PC-9 (cell line): ENCODE measurements at regions not wholly inside any gene's neighbourhood (a gene's known extent, or its start where the extent isn't known, plus 50 kb on each side); places are given as distances from the start of the nearest gene placed in this dataset.

Source experiments
- BruUV-seq: library from RNA; stranded (reverse); fragments of 400-500 nt; replicated peaks from 2 replicates; lab custom pipeline; 2021; lab: Mats Ljungman, UMichigan
- CTCF ChIA-PET: fragments of 300-600 bp; sonication (Branson Sonifier 250); formaldehyde crosslinking; loops from one replicate; lab custom pipeline; 2022; ENCODE audit warnings: antibody characterized with exemption; lab: Charles Lee
- POLR2A ChIA-PET: fragments of 300-600 bp; sonication (Branson Sonifier 250); formaldehyde crosslinking; loops from one replicate; lab custom pipeline; 2022; ENCODE audit warnings: antibody characterized with exemption; ENCODE audit not compliant: unreplicated experiment; lab: Charles Lee
- DNase-seq, 2 experiments: peaks; one replicate each; pipeline versions ENCODE4 v3.0.0 to v3.0.0-alpha.2; 2015 to 2022; ENCODE audit warnings: mixed read lengths in 1 of 2
- H2AFZ ChIP-seq: fragments of 200-600 bp; sonication (generic); 2 replicates; pipeline ENCODE4 v1.8.1; 2017; ENCODE audit warnings: antibody characterized with exemption
- H3F3A ChIP-seq: fragments of 200-600 bp; sonication (generic); 2 replicates; pipeline ENCODE4 v1.8.1; 2017; ENCODE audit warnings: antibody characterized with exemption, mild to moderate bottlenecking, low read depth; ENCODE audit not compliant: insufficient read depth
- H3K27ac ChIP-seq: fragments of 200-600 bp; sonication (generic); 2 replicates; pipeline ENCODE4 v1.6.1; 2016; ENCODE audit warnings: mixed run types
- H3K27me3 ChIP-seq: fragments of 200-600 bp; sonication (generic); 2 replicates; pipeline ENCODE4 v1.6.1; 2016; ENCODE audit warnings: low read depth, mixed run types; ENCODE audit not compliant: insufficient read depth
- H3K36me3 ChIP-seq: fragments of 200-600 bp; sonication (generic); 2 replicates; pipeline ENCODE4 v1.6.1; 2016; ENCODE audit warnings: low read depth, mixed run types
- H3K4me1 ChIP-seq: fragments of 200-600 bp; sonication (generic); replicated peaks from 2 replicates; pipeline ENCODE4 v1.6.1; 2016; ENCODE audit warnings: mixed run types; ENCODE audit not compliant: insufficient read depth
- H3K4me2 ChIP-seq: fragments of 200-600 bp; sonication (generic); 2 replicates; pipeline ENCODE4 v1.6.1; 2017; ENCODE audit warnings: mixed run types
- H3K4me3 ChIP-seq: fragments of 200-600 bp; sonication (generic); 2 replicates; pipeline ENCODE4 v1.6.1; 2016; ENCODE audit warnings: mixed run types
- H3K79me2 ChIP-seq: fragments of 200-600 bp; sonication (generic); 2 replicates; pipeline ENCODE4 v1.6.1; 2017; ENCODE audit warnings: low read depth, mixed run types
- H3K9me2 ChIP-seq: fragments of 200-600 bp; sonication (generic); 2 replicates; pipeline ENCODE4 v1.8.1; 2017; ENCODE audit warnings: mild to moderate bottlenecking; ENCODE audit not compliant: insufficient read depth
- H3K9me3 ChIP-seq: fragments of 200-600 bp; sonication (generic); 2 replicates; pipeline ENCODE4 v1.8.1; 2016; ENCODE audit warnings: low read depth; ENCODE audit not compliant: insufficient read depth
- H4K20me1 ChIP-seq: fragments of 200-600 bp; sonication (generic); 2 replicates; pipeline ENCODE4 v1.8.1; 2017; ENCODE audit not compliant: insufficient read depth
- CTCF ChIP-seq: fragments of 200-600 bp; sonication (generic); conservative IDR thresholded peaks from 2 replicates; pipeline ENCODE4 v1.6.1; 2017; ENCODE audit warnings: mixed run types, antibody characterized with exemption, mild to moderate bottlenecking, moderate library complexity
- EZH2 ChIP-seq: fragments of 200-600 bp; sonication (generic); IDR thresholded peaks from 2 replicates; pipeline ENCODE4 v1.8.0; 2017; ENCODE audit warnings: antibody characterized with exemption, low read depth
- intact Hi-C: fragments of 100-400 bp; cut with micrococcal nuclease; formaldehyde crosslinking; loops from one replicate; pipeline ENCODE4 v1.10.0; 2022; ENCODE audit not compliant: unreplicated experiment

DNA sequence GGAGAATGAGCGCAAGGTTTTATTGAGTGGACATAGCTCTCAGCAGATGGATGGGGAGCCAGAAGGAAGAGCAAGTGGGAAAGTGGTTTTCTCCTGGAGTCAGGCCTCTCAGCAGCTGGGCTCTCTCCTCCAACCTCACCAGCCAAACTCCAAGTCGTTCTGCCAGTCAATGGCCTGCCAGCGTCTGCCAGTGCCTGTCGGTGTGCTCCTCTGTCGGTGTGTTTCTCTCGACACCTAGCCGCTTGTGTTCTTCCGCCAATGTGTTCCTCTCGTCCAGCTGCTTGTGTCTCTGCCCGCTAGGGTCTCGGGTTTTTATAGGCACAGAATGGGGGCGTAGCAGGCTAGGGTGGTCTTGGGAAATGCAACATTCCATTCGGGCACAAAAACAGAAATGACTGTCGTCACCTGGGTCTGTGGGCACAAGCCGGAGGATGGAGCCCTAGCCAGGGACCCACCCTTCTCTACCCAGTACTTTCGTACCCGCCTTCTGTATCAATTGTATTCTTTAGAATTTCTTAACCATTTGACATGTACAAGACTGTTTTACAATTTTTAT is 1365.4 kb downstream of the FSCB start:
- TF ChIP-seq EZH2 (no peak), CTCF (no peak)
- intact Hi-C loops: no loop called here
- Histone ChIP-seq H3F3A (no peaks in the 10 kb centered on the region), H3K4me2 (no peak overlapping the region), H2AFZ (no peak overlapping the region), H3K27me3 (no peaks in the 10 kb centered on the region), H3K36me3 (no peaks in the 10 kb centered on the region), H3K9me2 (no peaks in the 10 kb centered on the region; the same call in 1 of the 2 replicates), H3K79me2 (no peaks in the 10 kb centered on the region), H3K27ac (no peak overlapping the region), H4K20me1 (no peaks in the 10 kb centered on the region), H3K4me1 (no peaks in the 10 kb centered on the region), H3K9me3 (no peaks in the 10 kb centered on the region), H3K4me3 (no peak overlapping the region)
- POLR2A ChIA-PET: no interaction called here
- DNase-seq: no peak
- BruUV-seq: no TSS peak
- CTCF ChIA-PET: no interaction called here

- intact Hi-C loops: no loop called here
- Histone ChIP-seq H3K27me3 (no peaks in the 10 kb centered on the region), H4K20me1 (no peaks in the 10 kb centered on the region), H3K4me1 (no peaks in the 10 kb centered on the region), H3F3A (no peaks in the 10 kb centered on the region), H2AFZ (no peak overlapping the region), H3K9me2 (no peaks in the 10 kb centered on the region; the same call in 1 of the 2 replicates), H3K27ac (no peak overlapping the region), H3K4me3 (no peak overlapping the region), H3K36me3 (no peaks in the 10 kb centered on the region), H3K4me2 (no peak overlapping the region), H3K9me3 (no peaks in the 10 kb centered on the region), H3K79me2 (no peaks in the 10 kb centered on the region)
- TF ChIP-seq CTCF: no peak
- no peak for TF ChIP-seq EZH2
- ChIA-PET POLR2A (no interaction called here), CTCF (no interaction called here)
- BruUV-seq: no TSS peak
- no peak for DNase-seq
These were observed 1366.6 kb downstream of the FSCB start for GRCh38 chr14:43140453-43140852.

DNA sequence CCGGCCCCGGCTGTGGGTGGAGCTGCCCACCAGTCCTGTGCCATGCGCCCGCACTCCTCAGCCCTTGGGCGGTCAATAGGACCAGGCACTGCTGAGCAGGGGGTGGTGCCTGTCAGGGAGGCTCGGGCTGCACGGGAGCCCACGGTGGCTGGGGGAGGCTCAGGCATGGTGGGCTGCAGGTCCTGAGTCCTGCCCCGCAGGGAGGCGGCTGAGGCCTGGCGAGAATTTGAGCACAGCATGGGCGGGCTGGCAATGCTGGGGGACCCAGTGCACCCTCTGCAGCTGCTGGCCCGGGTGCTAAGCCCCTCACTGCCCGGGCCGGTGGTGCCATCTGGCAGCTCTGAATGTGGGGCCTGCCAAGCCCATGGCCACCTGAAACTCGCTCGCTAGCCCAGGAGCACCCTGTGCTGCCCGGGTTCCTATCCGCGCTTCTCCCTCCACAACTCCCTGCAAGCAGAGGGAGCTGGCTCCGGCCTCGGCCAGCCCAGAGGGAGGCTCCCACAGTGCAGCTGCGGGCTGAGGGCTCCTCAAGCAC is 1371.1 kb downstream of the FSCB start:
- Histone ChIP-seq H3K4me2 (no peak overlapping the region), H3K27me3 (no peaks in the 10 kb centered on the region), H3K79me2 (no peaks in the 10 kb centered on the region), H3K36me3 (no peaks in the 10 kb centered on the region), H2AFZ (no peak overlapping the region), H3K9me3 (no peaks in the 10 kb centered on the region), H4K20me1 (no peaks in the 10 kb centered on the region), H3K9me2 (no peaks in the 10 kb centered on the region), H3K4me1 (no peaks in the 10 kb centered on the region), H3K4me3 (no peak overlapping the region), H3K27ac (no peak overlapping the region), H3F3A (no peaks in the 10 kb centered on the region)
- CTCF ChIA-PET: no interaction called here
- TF ChIP-seq EZH2 (no peak), CTCF (no peak)
- POLR2A ChIA-PET: no interaction called here
- BruUV-seq: no TSS peak
- no peak for DNase-seq
- intact Hi-C loops: no loop called here
